AG09309 (cell line): ENCODE measurements at regions not wholly inside any gene's neighbourhood (a gene's known extent, or its start where the extent isn't known, plus 50 kb on each side); places are given as distances from the start of the nearest gene placed in this dataset.

Experiments
- DNase-seq: peaks from one replicate; pipeline ENCODE4 v3.0.0-alpha.2; 2010; ENCODE audit warnings: low read depth
- H3K4me3 ChIP-seq: 2 replicates; pipeline ENCODE4 v1.5.1; 2011; ENCODE audit warnings: mild to moderate bottlenecking, low read depth, low read length, moderate library complexity; ENCODE audit not compliant: control insufficient read depth
- CTCF ChIP-seq: IDR thresholded peaks from 2 replicates; pipeline ENCODE4 v1.5.1; 2011; ENCODE audit warnings: mild to moderate bottlenecking, low read depth, low read length, inconsistent platforms; ENCODE audit not compliant: insufficient read depth, control insufficient read depth; ENCODE audit errors: missing control alignments

GRCh38 chr2:6640621-6641015 is 225.1 kb downstream of the CMPK2 start:
- TF ChIP-seq CTCF, result no peak
- H3K4me3 ChIP-seq, result no peak overlapping the region
- DNase-seq, result no peak

- no peak overlapping the region for H3K4me3 ChIP-seq
- TF ChIP-seq CTCF, result no peak
- DNase-seq, result no peak
These were observed 223.8 kb downstream of the CMPK2 start for GRCh38 chr2:6641956-6642355.

DNA sequence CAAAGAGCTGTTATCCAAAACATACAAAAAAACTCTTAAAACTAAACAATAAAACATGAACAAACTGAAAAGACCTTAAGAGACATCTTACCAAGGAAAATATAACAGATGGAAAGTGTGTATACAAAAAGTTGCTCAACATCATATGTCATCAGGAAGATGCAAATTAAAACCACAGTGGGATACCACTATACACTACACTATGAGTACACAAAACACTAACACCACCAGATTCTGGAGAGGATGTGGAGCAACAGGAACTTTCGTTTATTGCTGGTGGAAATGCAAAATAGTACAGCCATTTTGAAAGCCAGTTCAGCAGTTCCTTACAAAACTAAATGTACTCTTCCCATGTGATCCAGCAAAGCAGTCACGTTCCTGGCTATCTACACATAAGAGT is 221.4 kb downstream of the CMPK2 start:
- H3K4me3 ChIP-seq, result no peak overlapping the region
- no peak for DNase-seq
- no peak for TF ChIP-seq CTCF

- TF ChIP-seq CTCF, result no peak
- DNase-seq, result no peak
- H3K4me3 ChIP-seq, result no peak overlapping the region
These were observed 220.7 kb downstream of the CMPK2 start for GRCh38 chr2:6645004-6645403.

- no peak overlapping the region for H3K4me3 ChIP-seq
- no peak for TF ChIP-seq CTCF
- no peak for DNase-seq
These were observed 220.0 kb downstream of the CMPK2 start for GRCh38 chr2:6645672-6646071.

DNA sequence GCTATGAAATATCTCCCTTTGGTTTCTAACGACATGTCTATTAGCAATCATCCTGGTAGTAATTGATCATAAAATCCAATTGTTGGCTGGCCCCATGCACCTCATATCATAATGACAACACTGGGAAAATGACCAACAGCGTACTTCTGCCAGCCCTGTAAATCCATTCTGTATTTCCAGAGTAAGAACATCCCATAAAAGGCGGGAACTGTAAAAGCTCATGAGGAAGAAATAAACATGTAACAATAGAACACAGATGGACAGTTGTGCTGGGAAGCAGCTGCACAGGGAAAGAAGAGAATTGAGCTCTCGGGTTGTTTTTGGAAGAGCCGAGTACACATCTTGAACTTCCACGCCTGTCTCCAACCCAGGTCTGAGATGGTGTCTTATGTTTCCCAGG is 218.7 kb downstream of the CMPK2 start:
- TF ChIP-seq CTCF, result no peak
- no peak overlapping the region for H3K4me3 ChIP-seq
- DNase-seq, result no peak

DNA sequence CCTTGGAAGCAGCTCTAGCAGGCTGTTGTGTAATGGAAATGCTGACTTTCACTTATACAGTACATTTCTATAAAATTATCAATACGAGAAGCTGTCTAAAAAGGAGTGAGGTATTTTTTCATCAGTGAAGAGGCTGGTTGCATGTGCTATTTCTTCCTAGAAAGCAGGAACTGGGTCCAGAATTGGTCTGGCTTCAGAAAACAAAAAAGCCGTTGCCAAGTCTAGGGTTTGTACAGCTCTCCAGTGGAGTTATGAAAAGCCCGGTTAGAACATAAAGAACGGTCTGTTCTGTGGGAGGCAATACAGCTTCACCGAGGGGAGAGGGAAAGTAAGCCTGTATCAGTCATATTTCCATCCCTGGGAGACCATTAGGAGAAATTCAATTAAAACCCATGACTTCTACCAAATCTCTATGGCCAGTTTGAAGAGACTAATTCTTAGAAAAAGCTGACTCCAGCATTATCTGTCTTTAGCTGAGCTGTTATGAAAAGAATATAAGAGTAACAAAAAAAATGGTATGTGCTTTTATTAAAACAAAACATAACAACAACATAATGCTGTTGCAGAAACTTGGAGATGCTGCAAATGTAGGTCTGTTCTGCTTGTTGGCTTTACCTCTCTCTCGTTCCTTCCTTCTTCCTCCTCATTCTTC is 217.0 kb downstream of the CMPK2 start:
- DNase-seq, result no peak
- H3K4me3 ChIP-seq, result no peak overlapping the region
- TF ChIP-seq CTCF, result no peak
